ENCODE measurements at regions not wholly inside any gene's neighbourhood (a gene's known extent, or its start where the extent isn't known, plus 50 kb on each side); places are given as distances from the start of the nearest gene placed in this dataset.
A peak's percentile ranks its signal among the peaks of the same experiment; 100 is the strongest.
"Not testable (repeated sequence)": the region's sequence is repeated elsewhere in the genome, so short reads cannot be mapped to it uniquely, and the experiment has no call there.

- no peak for FAIRE-seq
- no peak for DNase-seq (ENCODE audit: low spot score)
These were observed 162.6 kb downstream of the PRKX start for GRCh38 chrX:3550871-3551270.

- FAIRE-seq (no peak), DNase-seq (ENCODE audit: low spot score) (no peak)
These were observed 163.2 kb downstream of the PRKX start for GRCh38 chrX:3550160-3550751.

- no peak for FAIRE-seq
- DNase-seq (ENCODE audit: low spot score): no peak
These were observed 164.0 kb downstream of the PRKX start for GRCh38 chrX:3549411-3549911.

GRCh38 chrX:3548765-3549391 lies 164.6 kb downstream of the PRKX start:
- peak; percentile 72 for FAIRE-seq
- DNase-seq (ENCODE audit: low spot score): peak; percentile 17

- DNase-seq (ENCODE audit: low spot score) (no peak), FAIRE-seq (no peak)
These were observed 167.5 kb downstream of the PRKX start for GRCh38 chrX:3545901-3546300.

GRCh38 chrX:3541336-3541735 lies 172.1 kb downstream of the PRKX start:
- DNase-seq (ENCODE audit: low spot score) (no peak), FAIRE-seq (no peak)

GRCh38 chrX:3540105-3540504 lies 173.3 kb downstream of the PRKX start:
- DNase-seq (ENCODE audit: low spot score): no peak
- no peak for FAIRE-seq

GRCh38 chrX:3532581-3533085 lies 180.8 kb downstream of the PRKX start:
- DNase-seq (ENCODE audit: low spot score) (peak; percentile 37), FAIRE-seq (peak; percentile 58)

GRCh38 chrX:3531435-3531834 lies 182.0 kb downstream of the PRKX start:
- not testable (repeated sequence) for DNase-seq (ENCODE audit: low spot score)
- peak; percentile 29 for FAIRE-seq

- no peak for FAIRE-seq
- no peak for DNase-seq (ENCODE audit: low spot score)
These were observed 183.1 kb upstream of the MXRA5 start for GRCh38 chrX:3529466-3530010.

GRCh38 chrX:3527811-3528210 lies 181.4 kb upstream of the MXRA5 start:
- FAIRE-seq: no peak
- DNase-seq (ENCODE audit: low spot score): no peak

- no peak for DNase-seq (ENCODE audit: low spot score)
- no peak for FAIRE-seq
These were observed 180.7 kb upstream of the MXRA5 start for GRCh38 chrX:3527166-3527565.

GRCh38 chrX:3526731-3527130 lies 180.3 kb upstream of the MXRA5 start:
- no peak for FAIRE-seq
- DNase-seq (ENCODE audit: low spot score): no peak

- no peak for FAIRE-seq
- no peak for DNase-seq (ENCODE audit: low spot score)
These were observed 179.6 kb upstream of the MXRA5 start for GRCh38 chrX:3526071-3526470.

GRCh38 chrX:3522101-3522650 lies 175.7 kb upstream of the MXRA5 start:
- FAIRE-seq: no peak

GRCh38 chrX:3521396-3521795 lies 174.9 kb upstream of the MXRA5 start:
- no peak for DNase-seq (ENCODE audit: low spot score)
- FAIRE-seq: no peak

More at GRCh38 chrX:3522101-3522650, 175.7 kb upstream of the MXRA5 start:
- no peak for DNase-seq (ENCODE audit: low spot score)

- no peak for DNase-seq (ENCODE audit: low spot score)
- FAIRE-seq: peak; percentile 39
These were observed 174.5 kb upstream of the MXRA5 start for GRCh38 chrX:3520982-3521381.

GRCh38 chrX:3520458-3520857 lies 174.0 kb upstream of the MXRA5 start:
- DNase-seq (ENCODE audit: low spot score) (no peak), FAIRE-seq (no peak)

- DNase-seq (ENCODE audit: low spot score); FAIRE-seq: not testable (repeated sequence)
These were observed 172.9 kb upstream of the MXRA5 start for GRCh38 chrX:3519384-3519783.

GRCh38 chrX:3518870-3519269 lies 172.4 kb upstream of the MXRA5 start:
- peak; percentile 96 for FAIRE-seq
- DNase-seq (ENCODE audit: low spot score): peak; percentile 97

- DNase-seq (ENCODE audit: low spot score) (no peak), FAIRE-seq (no peak)
These were observed 169.6 kb upstream of the MXRA5 start for GRCh38 chrX:3516051-3516541.

GRCh38 chrX:3514996-3515395 lies 168.5 kb upstream of the MXRA5 start:
- FAIRE-seq (peak; percentile 75), DNase-seq (ENCODE audit: low spot score) (no peak)
